Ishikawa (cell line): ENCODE measurements at regions not wholly inside any gene's neighbourhood (a gene's known extent, or its start where the extent isn't known, plus 50 kb on each side); places are given as distances from the start of the nearest gene placed in this dataset.

Source experiments
- CEBPB ChIP-seq: IDR thresholded peaks from 2 replicates; pipeline ENCODE4 v1.6.1; 2012
- CREB1 ChIP-seq: IDR thresholded peaks from 2 replicates; pipeline ENCODE4 v1.6.1; 2012; ENCODE audit warnings: low read depth
- EGR1 ChIP-seq: IDR thresholded peaks from 2 replicates; pipeline ENCODE4 v1.6.1; 2012
- EP300 ChIP-seq: IDR thresholded peaks from 2 replicates; pipeline ENCODE4 v1.6.1; 2012; ENCODE audit warnings: borderline replicate concordance
- FOXM1 ChIP-seq: IDR thresholded peaks from 2 replicates; pipeline ENCODE4 v1.6.1; 2012; ENCODE audit warnings: low read depth, borderline replicate concordance
- MAX ChIP-seq: IDR thresholded peaks from 2 replicates; pipeline ENCODE4 v1.6.1; 2012
- NFIC ChIP-seq: IDR thresholded peaks from 2 replicates; pipeline ENCODE4 v1.6.1; 2012
- RAD21 ChIP-seq: IDR thresholded peaks from 2 replicates; pipeline ENCODE4 v1.6.1; 2012; ENCODE audit warnings: low read depth
- REST ChIP-seq: IDR thresholded peaks from 2 replicates; pipeline ENCODE4 v1.6.1; 2012; ENCODE audit warnings: low read depth, mild to moderate bottlenecking
- TAF1 ChIP-seq: IDR thresholded peaks from 2 replicates; pipeline ENCODE4 v1.6.1; 2012; ENCODE audit warnings: low read depth, mild to moderate bottlenecking
- TCF12 ChIP-seq: IDR thresholded peaks from 2 replicates; pipeline ENCODE4 v1.6.1; 2012; ENCODE audit warnings: low read depth
- TEAD4 ChIP-seq: IDR thresholded peaks from 2 replicates; pipeline ENCODE4 v1.6.1; 2012
- USF1 ChIP-seq: IDR thresholded peaks from 2 replicates; pipeline ENCODE4 v1.6.1; 2012
- YY1 ChIP-seq: IDR thresholded peaks from 2 replicates; pipeline ENCODE4 v1.6.1; 2012; ENCODE audit warnings: low read depth
- ZBTB7A ChIP-seq: IDR thresholded peaks from 2 replicates; pipeline ENCODE4 v1.6.1; 2012; ENCODE audit warnings: low read depth

GRCh38 chr10:117721873-117722272 is 179.3 kb downstream of the EMX2 start:
- TF ChIP-seq TAF1 (no peak), CREB1 (no peak), NFIC (peak; percentile 49), MAX (0 out of 2 replicates have a peak, but pooled peaks have one; percentile 27), FOXM1 (peak; percentile 69; the same call in 1 of the 2 replicates), TEAD4 (peak; percentile 80), EP300 (peak; percentile 87), TCF12 (peak; percentile 74; the same call in 1 of the 2 replicates)

- TF ChIP-seq RAD21 (no peak), MAX (no peak), TCF12 (no peak), TEAD4 (no peak), CREB1 (no peak), NFIC (no peak), TAF1 (no peak), FOXM1 (no peak), REST (no peak), USF1 (no peak), CEBPB (no peak), EGR1 (no peak), EP300 (no peak), ZBTB7A (no peak), YY1 (no peak)
Observed at GRCh38 chr10:117723343-117723742, 180.8 kb downstream of the EMX2 start.

GRCh38 chr10:117725993-117726392 is 183.4 kb downstream of the EMX2 start:
- TF ChIP-seq EP300 (no peak), TEAD4 (no peak), MAX (no peak), USF1 (no peak), CEBPB (no peak), NFIC (no peak), TAF1 (no peak), FOXM1 (no peak), EGR1 (no peak), YY1 (no peak), ZBTB7A (no peak), TCF12 (no peak)

DNA sequence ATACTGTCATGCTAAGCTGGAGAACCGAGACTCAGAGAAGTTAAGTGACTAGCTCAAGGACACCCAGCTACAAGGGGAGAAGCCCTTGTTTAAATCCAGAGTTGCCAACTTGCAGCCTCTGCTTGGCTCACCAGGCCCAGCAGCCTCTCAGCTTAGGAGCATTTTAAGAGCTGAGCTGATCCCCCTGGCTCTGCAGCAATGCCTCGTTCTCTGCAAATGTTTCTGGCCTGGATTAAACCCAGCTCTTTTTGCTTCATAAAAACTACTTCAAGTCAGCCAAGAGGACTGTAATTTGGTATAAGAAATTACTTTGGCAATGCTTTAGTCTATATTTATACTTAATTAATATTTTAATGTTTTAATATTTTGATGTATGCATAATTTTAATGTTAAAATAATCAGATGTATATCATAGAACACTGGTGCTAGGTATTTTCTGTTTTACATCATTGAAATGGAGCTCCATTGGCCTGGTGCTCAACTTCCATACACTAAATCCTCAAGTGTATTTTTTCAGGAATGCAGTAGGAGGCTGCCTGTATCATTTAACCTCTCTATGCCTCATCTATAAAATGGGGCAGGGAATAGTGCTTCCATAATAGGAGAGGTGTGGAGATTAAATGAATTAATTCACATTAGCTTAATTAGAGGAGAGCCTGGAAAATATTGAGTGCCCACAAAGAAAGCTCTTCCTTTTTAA is 184.2 kb downstream of the EMX2 start:
- TF ChIP-seq RAD21 (no peak), EP300 (no peak), MAX (no peak), EGR1 (no peak), TAF1 (no peak), CREB1 (no peak), REST (no peak), USF1 (no peak), FOXM1 (no peak), TEAD4 (no peak), ZBTB7A (no peak), YY1 (no peak), CEBPB (no peak), NFIC (no peak), TCF12 (no peak)

- no peak for TF ChIP-seq FOXM1
- TF ChIP-seq MAX, result no peak
- no peak for TF ChIP-seq TAF1
- TF ChIP-seq EP300, result no peak
- no peak for TF ChIP-seq CEBPB
- TF ChIP-seq NFIC, result no peak
- TF ChIP-seq EGR1, result no peak
- no peak for TF ChIP-seq USF1
- TF ChIP-seq TEAD4, result no peak
- no peak for TF ChIP-seq CREB1
- TF ChIP-seq REST, result no peak
- no peak for TF ChIP-seq RAD21
- no peak for TF ChIP-seq ZBTB7A
- TF ChIP-seq TCF12, result no peak
Observed at GRCh38 chr10:117727421-117727820, 184.9 kb downstream of the EMX2 start.
